DMS153 treated with DMSO at 0.1 percent for 48 hours (cell line): ENCODE measurements at regions not wholly inside any gene's neighbourhood (a gene's known extent, or its start where the extent isn't known, plus 50 kb on each side); places are given as distances from the start of the nearest gene placed in this dataset.

Source experiments
- DNase-seq: peaks from one replicate; lab custom pipeline; 2025; ENCODE audit not compliant: unreplicated experiment; lab: John Stamatoyannopoulos, UW

- DNase-seq, result no peak
Observed at GRCh38 chr20:63089051-63089907, 82.5 kb upstream of the BHLHE23 start.

GRCh38 chr20:63087872-63088680 is 81.3 kb upstream of the BHLHE23 start:
- DNase-seq, result no peak

DNA sequence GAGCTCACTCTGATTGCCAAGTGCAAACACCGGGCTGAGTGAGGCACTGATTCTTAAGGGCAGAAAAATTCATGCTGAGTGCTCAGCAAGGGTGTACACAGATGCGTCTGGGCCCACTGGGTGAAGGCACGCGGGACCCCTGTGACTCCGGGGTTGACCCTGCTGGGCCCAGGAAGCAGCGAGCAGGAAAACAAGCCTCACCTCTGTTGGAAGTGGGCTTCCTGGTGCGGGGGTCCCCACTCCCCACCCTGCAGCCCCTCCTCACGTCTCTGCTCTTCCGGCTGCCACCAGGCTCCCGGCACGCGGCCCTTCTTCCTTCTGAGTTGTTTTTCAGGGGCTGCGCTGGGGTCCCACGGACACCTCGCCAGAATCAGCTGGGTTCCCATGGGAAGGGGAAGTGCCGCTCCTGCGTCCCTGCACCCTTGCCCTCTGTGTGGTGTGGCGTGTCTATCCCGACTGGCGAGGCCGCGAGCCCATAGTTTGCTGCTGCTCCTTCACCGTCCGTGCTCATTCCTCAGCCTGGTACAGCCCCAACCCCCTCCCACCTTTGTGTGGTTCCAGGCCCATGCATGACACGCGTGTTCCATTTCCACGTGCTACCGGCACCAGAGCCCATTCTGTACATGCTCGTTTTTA is 80.6 kb upstream of the BHLHE23 start:
- no peak for DNase-seq

- no peak for DNase-seq
Observed at GRCh38 chr20:63086421-63087235, 79.9 kb upstream of the BHLHE23 start.

GRCh38 chr20:63085151-63085861 is 78.5 kb upstream of the BHLHE23 start:
- DNase-seq, result no peak

DNA sequence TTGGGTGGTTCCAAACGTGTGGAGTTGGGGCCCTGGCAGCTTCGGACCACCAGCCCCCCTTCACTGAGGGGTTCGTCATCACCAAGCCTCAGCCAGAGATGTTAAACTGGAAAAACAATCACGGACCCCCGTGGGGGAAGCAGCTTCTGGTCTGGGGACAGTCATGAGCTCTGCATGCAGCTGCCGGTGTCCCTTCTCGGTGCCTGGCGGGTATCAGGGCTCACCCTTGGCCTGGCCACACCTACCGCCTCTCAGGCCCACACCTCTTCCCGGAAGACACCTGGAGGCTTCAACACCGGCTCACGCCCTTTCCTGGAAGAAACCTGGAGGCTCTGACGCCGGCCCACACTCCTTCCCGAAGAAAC is 77.8 kb upstream of the BHLHE23 start:
- no peak for DNase-seq

DNA sequence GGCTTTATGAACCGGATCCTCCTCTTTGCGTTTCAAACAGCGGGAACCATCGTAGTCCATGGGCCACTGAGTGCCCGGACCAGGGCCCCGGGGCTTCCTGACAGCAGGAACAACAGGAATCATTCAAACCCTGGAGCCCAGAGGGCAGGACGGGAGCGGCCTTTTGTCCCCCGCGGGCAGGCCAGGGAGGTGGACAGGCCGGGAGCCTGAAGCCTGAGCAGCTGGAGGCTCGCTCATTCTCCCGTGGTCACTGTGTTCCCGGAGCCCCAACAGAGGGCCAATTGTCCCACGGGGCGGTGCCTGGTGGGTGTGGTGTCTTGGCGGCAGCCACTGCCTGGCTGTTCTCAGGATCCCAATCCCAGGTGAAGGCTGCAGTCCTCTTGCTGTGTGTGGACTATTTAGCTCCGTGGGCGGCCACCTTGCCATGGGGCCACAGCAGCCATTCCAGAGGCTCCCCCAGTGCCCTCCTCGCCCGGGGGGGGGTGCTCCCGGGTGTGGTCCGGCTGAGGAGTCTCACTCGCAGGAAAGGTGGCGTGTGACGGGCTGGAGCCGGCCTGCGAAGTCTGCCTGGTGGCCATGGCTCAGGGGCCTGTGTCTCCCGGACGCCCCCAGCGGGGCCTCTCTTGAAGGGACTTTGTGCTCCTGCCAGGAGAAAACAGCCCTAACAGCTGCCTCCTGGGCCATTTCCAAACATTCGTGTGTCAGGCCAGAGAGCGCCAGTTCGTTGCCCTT is 77.2 kb upstream of the BHLHE23 start:
- DNase-seq, result no peak

- DNase-seq, result no peak
Observed at GRCh38 chr20:63082939-63083735, 76.4 kb upstream of the BHLHE23 start.

GRCh38 chr20:63082308-63082938 is 75.7 kb upstream of the BHLHE23 start:
- DNase-seq, result no peak

GRCh38 chr20:63081831-63082230 is 75.1 kb upstream of the BHLHE23 start:
- no peak for DNase-seq

DNA sequence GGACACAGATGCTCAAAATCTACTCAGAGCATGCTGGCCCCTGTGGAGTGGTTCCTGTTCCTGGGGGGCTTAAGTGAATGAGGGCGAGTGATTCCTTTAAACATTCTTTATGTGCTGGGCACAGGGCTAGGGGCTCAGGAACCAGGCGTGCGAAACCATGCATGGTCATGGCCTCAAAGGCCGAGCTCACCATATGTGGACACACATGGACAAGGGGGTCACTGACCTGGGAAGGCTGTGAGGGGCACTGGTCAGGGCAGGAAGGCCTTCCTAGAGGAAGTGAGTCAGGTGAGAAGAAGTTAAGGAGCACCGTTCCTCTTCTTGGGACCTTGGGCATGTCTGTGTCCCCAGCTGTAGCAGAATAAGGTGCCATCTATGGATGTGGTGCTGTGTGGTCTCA is 74.6 kb upstream of the BHLHE23 start:
- no peak for DNase-seq

GRCh38 chr20:63080811-63081210 is 74.0 kb upstream of the BHLHE23 start:
- DNase-seq, result no peak

DNA sequence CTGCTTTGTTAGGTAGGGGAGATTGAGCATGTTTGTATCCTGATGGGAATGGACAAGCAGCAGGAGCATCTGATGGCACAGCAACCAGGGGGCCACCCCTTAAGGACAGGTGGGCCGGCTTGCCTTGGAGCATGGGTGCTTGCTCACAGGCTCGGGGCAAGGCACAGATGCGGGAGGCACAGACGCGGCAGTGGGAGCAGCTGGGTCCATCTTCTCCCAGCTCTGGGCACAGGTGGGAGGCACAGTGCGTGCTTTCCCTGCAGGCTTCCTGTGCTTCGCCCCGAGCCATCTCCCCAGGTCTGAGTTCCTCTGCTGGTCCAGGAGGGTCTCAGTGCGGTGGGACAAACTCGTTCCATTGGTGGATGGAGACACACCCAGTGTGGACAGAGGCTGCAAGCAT is 73.6 kb upstream of the BHLHE23 start:
- no peak for DNase-seq

- no peak for DNase-seq
Observed at GRCh38 chr20:63079971-63080370, 73.2 kb upstream of the BHLHE23 start.

GRCh38 chr20:63077705-63078104 is 70.9 kb upstream of the BHLHE23 start:
- DNase-seq, result no peak

DNA sequence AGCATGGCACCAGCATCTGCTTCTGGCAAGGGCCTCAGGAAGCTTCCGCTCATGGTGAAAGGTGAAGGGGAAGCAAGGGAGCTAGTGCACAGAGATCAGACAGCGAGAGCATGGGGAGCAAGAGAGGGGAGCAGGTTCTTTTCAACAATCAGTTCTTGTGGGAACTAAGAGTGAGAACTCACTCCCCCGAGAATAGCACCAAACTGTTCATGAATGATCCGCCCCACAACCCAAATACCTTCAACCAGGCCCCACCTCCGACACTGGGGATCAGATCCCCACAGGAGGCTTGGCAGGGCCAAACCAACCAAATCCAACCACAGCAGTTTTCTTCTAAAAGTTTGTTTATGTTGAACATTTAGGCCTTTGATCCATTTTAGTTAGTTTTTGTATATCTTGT is 69.7 kb upstream of the BHLHE23 start:
- no peak for DNase-seq

GRCh38 chr20:63074631-63075030 is 67.9 kb upstream of the BHLHE23 start:
- no peak for DNase-seq

DNA sequence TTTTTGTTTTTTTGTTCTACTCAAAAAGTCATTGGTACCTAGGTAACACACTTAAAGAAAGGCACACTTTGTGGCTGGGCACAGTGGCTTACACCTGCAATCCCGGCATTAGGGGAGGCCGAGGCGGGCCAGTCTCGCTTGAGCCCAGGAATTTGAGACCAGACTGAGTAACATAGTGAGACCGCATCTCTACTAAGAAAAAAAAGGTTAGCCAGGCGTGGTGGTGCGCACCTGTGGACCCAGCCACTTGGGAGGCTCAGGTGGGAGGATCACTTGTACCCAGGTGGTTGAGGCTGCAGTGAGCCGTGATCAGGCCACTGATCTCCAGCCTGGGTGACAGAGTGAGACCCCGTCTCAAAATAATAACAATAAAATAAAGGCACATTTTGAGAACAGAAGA is 67.4 kb upstream of the BHLHE23 start:
- DNase-seq, result no peak

DNA sequence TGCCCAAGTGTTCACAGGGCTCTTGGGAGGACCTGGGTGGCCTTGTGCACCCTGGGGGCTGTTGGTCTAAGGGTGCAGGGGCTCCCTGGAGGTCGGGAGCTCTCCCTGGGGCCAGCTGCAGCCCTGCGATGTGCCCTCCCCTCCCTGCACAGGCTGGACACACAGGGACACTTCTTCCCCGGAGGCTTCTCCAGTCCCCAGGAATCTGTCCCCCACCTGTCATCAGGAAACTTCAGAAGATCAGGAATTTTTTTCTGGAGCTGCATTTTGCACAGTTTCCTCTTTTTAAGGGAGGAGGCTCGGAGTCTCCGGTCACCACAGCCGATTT is 66.9 kb upstream of the BHLHE23 start:
- DNase-seq, result no peak
